Tibial nerve (tissue), 4 donors: ENCODE measurements at regions not wholly inside any gene's neighbourhood (a gene's known extent, or its start where the extent isn't known, plus 50 kb on each side); places are given as distances from the start of the nearest gene placed in this dataset.

ENCODE experiments used
- DNase-seq, 2 donors: peaks; one replicate each; pipeline ENCODE4 v3.0.0-alpha.2; 2019; ENCODE audit warnings: low spot score in 2 of 2
- H3K27ac ChIP-seq, 4 donors: fragments of 200-600 bp; sonication (generic) in 3 of 4; one replicate each; pipeline ENCODE4 v1.5.1; 2017 to 2019; ENCODE audit warnings: mild to moderate bottlenecking in 1 of 4
- H3K27me3 ChIP-seq, 2 donors: fragments of 200-600 bp; sonication (generic) in 1 of 2; one replicate each; pipeline versions ENCODE4 v1.5.1 to v1.6.0; 2017 to 2019
- H3K36me3 ChIP-seq, 3 donors: fragments of 200-600 bp; sonication (generic); one replicate each; pipeline ENCODE4 v1.5.1; 2018 to 2019
- H3K4me1 ChIP-seq, 4 donors: fragments of 200-600 bp; sonication (generic) in 3 of 4; one replicate each; pipeline ENCODE4 v1.5.1; 2017 to 2019
- H3K4me3 ChIP-seq, 4 donors: fragments of 200-600 bp; sonication (generic) in 3 of 4; one replicate each; pipeline ENCODE4 v1.5.1; 2017 to 2019; ENCODE audit warnings: mild to moderate bottlenecking in 1 of 4, moderate library complexity in 1 of 4
- H3K9me3 ChIP-seq, 4 donors: fragments of 200-600 bp; sonication (generic) in 3 of 4; one replicate each; pipeline ENCODE4 v1.5.1; 2017 to 2019
- EP300 ChIP-seq, 2 donors: sonication (generic); formaldehyde crosslinking; IDR thresholded peaks; one replicate each; pipeline ENCODE4 v1.6.1; 2017; ENCODE audit warnings: antibody characterized with exemption in 2 of 2, mild to moderate bottlenecking in 1 of 2
- POLR2A ChIP-seq, 2 donors: fragments of 450-650 bp; IDR thresholded peaks; one replicate each; pipeline ENCODE4 v1.6.1; 2017; ENCODE audit warnings: antibody characterized with exemption in 2 of 2, mild to moderate bottlenecking in 2 of 2, moderate library complexity in 2 of 2
- WGBS, 2 donors: methylation state at CpG; one replicate each; pipeline ENCODE4 v1.1.5; 2018; 5-methylcytosine and 5-hydroxymethylcytosine counted together
- TF ChIP-seq, protein P1 (sequence below), 5 experiments: fragments of 200-600 bp in 3 of 5; fragments of 450-650 bp in 2 of 5; sonication (generic) in 3 of 5; IDR thresholded peaks; one replicate each; pipeline ENCODE4 v1.5.1; 2016 to 2019; ENCODE audit warnings: antibody characterized with exemption in 5 of 5, mild to moderate bottlenecking in 3 of 5, moderate library complexity in 2 of 5

- no peaks in the 10 kb centered on the region for H3K36me3 ChIP-seq
- H3K4me1 ChIP-seq, result no peaks in the 10 kb centered on the region
- no peak for DNase-seq
- no peaks in the 10 kb centered on the region for H3K27me3 ChIP-seq
- H3K4me3 ChIP-seq, result no peak overlapping the region
- WGBS, 2 donors, result 84 to 96% methylated on average over 4 of the region's 4 CpGs
- H3K27ac ChIP-seq, result no peak overlapping the region
- H3K9me3 ChIP-seq, result peaks cover 0 to 19% (median 0%) of the 10 kb centered on the region in 4 donors
- TF ChIP-seq, protein P1, sequence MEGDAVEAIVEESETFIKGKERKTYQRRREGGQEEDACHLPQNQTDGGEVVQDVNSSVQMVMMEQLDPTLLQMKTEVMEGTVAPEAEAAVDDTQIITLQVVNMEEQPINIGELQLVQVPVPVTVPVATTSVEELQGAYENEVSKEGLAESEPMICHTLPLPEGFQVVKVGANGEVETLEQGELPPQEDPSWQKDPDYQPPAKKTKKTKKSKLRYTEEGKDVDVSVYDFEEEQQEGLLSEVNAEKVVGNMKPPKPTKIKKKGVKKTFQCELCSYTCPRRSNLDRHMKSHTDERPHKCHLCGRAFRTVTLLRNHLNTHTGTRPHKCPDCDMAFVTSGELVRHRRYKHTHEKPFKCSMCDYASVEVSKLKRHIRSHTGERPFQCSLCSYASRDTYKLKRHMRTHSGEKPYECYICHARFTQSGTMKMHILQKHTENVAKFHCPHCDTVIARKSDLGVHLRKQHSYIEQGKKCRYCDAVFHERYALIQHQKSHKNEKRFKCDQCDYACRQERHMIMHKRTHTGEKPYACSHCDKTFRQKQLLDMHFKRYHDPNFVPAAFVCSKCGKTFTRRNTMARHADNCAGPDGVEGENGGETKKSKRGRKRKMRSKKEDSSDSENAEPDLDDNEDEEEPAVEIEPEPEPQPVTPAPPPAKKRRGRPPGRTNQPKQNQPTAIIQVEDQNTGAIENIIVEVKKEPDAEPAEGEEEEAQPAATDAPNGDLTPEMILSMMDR (IDR thresholded peaks at IDR 0.05), result no peak
Measured at GRCh38 chr6:50921968-50922367, 103.3 kb downstream of the TFAP2B start.

DNA sequence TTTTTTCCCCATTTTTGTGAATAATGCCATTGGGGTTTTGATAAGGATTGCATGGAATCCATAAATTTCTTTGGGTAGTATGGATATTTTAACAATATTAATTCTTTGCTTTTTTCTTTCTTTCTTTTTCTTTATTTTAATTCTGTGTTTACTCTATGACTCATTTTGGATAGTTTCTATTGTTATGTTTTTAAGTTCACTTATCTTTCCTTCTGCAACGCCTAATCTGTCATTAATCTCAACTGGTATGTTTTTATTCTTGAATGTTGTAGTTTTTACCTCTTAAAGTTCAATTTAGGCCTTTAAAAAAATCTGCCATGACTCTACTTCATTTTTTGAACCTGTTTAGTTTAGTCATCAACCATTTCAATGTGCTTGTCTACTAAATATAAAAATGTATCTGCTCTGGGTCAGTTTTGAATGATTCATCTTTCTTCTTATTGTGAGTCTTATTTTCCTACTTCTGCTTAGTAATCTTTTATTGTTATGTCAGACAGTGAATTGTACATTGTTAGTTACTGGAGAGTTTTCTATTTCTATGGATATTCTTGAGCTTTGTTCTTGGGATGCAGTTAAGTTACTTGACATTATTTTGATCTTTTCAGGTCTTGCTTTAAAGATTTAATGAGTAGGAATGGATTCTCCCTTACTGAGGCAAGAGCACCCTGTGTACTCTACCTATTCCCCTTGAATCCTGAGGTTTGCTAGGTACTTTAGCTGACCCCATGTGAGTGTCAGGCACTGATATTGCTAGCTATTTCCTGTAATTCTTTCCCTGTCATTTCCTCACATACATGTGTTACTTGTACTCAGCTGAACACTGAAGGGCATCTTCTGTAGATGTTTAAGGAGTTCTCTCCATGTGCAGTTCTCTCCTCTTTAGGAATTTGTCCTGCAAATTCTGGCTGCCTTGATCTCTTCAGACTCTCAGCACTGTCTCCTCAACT, 104.2 kb downstream of the TFAP2B start:
- no peak overlapping the region for H3K4me3 ChIP-seq
- 0 to 44% methylated on average over 1 of the region's 1 CpG for WGBS, 2 donors
- H3K36me3 ChIP-seq, result no peaks in the 10 kb centered on the region
- no peaks in the 10 kb centered on the region for H3K4me1 ChIP-seq
- TF ChIP-seq POLR2A (IDR thresholded peaks at IDR 0.05) (no peak), EP300 (IDR thresholded peaks at IDR 0.05) (no peak)
- TF ChIP-seq, protein P1 (IDR thresholded peaks at IDR 0.05), result no peak
- no peaks in the 10 kb centered on the region for H3K27me3 ChIP-seq
- peaks cover 0 to 19% (median 0%) of the 10 kb centered on the region in 4 donors for H3K9me3 ChIP-seq
- no peak overlapping the region for H3K27ac ChIP-seq
- DNase-seq, result no peak

DNA sequence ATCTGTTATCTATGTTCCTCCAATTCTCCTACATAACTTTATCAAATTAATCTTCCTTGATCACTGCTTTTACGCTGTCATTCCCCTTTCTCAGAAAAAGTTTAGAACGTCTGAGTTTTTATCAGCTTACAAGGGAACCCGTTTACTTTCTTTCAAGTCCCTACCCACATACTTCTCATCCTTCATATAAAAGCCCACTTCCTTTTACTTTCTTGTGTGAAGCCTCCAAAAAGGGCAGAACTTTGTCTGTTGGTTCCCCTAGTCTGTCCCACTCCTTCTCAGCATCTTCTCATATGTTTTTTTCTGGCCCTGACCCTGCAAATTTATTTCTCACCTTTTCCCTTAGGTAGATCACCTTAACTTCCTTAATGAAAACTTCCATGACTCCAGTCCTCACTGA, 106.1 kb downstream of the TFAP2B start:
- no peak for DNase-seq
- Histone ChIP-seq H3K4me3 (no peak overlapping the region), H3K4me1 (no peaks in the 10 kb centered on the region), H3K27me3 (no peaks in the 10 kb centered on the region), H3K27ac (no peak overlapping the region), H3K9me3 (peaks cover 0 to 19% (median 0%) of the 10 kb centered on the region in 4 donors), H3K36me3 (no peaks in the 10 kb centered on the region)
- TF ChIP-seq POLR2A (IDR thresholded peaks at IDR 0.05), result no peak
- TF ChIP-seq EP300 (IDR thresholded peaks at IDR 0.05), result no peak
- TF ChIP-seq, protein P1 (IDR thresholded peaks at IDR 0.05), result no peak
- WGBS, 2 donors, result 61 to 67% methylated on average over 3 of the region's 3 CpGs

GRCh38 chr6:50925548-50925947, 106.9 kb downstream of the TFAP2B start:
- no peak for DNase-seq
- TF ChIP-seq, protein P1 (IDR thresholded peaks at IDR 0.05), result no peak
- no peak for TF ChIP-seq EP300 (IDR thresholded peaks at IDR 0.05)
- no peak for TF ChIP-seq POLR2A (IDR thresholded peaks at IDR 0.05)
- H3K4me3 ChIP-seq, result no peak overlapping the region
- no peaks in the 10 kb centered on the region for H3K36me3 ChIP-seq
- H3K4me1 ChIP-seq, result no peaks in the 10 kb centered on the region
- H3K9me3 ChIP-seq, result peaks cover 0 to 18% (median 0%) of the 10 kb centered on the region in 4 donors
- no peaks in the 10 kb centered on the region for H3K27me3 ChIP-seq
- no peak overlapping the region for H3K27ac ChIP-seq

- TF ChIP-seq EP300 (IDR thresholded peaks at IDR 0.05), result no peak
- no peak for TF ChIP-seq POLR2A (IDR thresholded peaks at IDR 0.05)
- TF ChIP-seq, protein P1 (IDR thresholded peaks at IDR 0.05), result no peak
- peaks cover 0 to 13% (median 0%) of the 10 kb centered on the region in 4 donors for H3K9me3 ChIP-seq
- no peak overlapping the region for H3K27ac ChIP-seq
- 40 to 51% methylated on average over 2 of the region's 2 CpGs for WGBS, 2 donors
- no peaks in the 10 kb centered on the region for H3K36me3 ChIP-seq
- no peaks in the 10 kb centered on the region for H3K27me3 ChIP-seq
- no peak for DNase-seq
- no peaks in the 10 kb centered on the region for H3K4me1 ChIP-seq
- H3K4me3 ChIP-seq, result no peak overlapping the region
Measured at GRCh38 chr6:50925981-50926380, 107.3 kb downstream of the TFAP2B start.
